Naive thymus-derived CD4-positive, alpha-beta T cell (primary cell): ENCODE measurements at regions not wholly inside any gene's neighbourhood (a gene's known extent, or its start where the extent isn't known, plus 50 kb on each side); places are given as distances from the start of the nearest gene placed in this dataset.

Source experiments
- ATAC-seq: fragments of 150-1000 bp; cut with Tn5 transposase; 2 replicates; pipeline ENCODE4 v1.10.0; 2021; ENCODE audit warnings: mild to moderate bottlenecking, moderate library complexity
- CTCF ChIA-PET: fragments of 350-600 bp; sonication (Branson Sonifier 250); formaldehyde crosslinking; loops from one replicate; lab custom pipeline; 2021; ENCODE audit warnings: antibody characterized with exemption; lab: Charles Lee
- POLR2A ChIA-PET: fragments of 350-600 bp; sonication (Branson Sonifier 250); formaldehyde crosslinking; loops from one replicate; lab custom pipeline; 2021; ENCODE audit warnings: antibody characterized with exemption, inconsistent platforms; lab: Charles Lee
- DNase-seq, 9 donors: peaks; one replicate each; pipeline versions ENCODE4 v3.0.0 to v3.0.0-alpha.2; 2020 to 2022; ENCODE audit warnings: mixed read lengths in 1 of 9
- H3K27ac ChIP-seq: one replicate; pipeline ENCODE4 v1.7.0; 2013; ENCODE audit warnings: mild to moderate bottlenecking, low read depth, low read length, moderate library complexity
- H3K27me3 ChIP-seq, 2 donors: one replicate each; pipeline ENCODE4 v1.7.0; 2013; ENCODE audit warnings: low read length in 2 of 2, mild to moderate bottlenecking in 2 of 2, moderate library complexity in 2 of 2; ENCODE audit not compliant: control insufficient read depth in 2 of 2, insufficient read depth in 2 of 2
- H3K36me3 ChIP-seq, 3 experiments: 1 replicate in 2 of 3; 2 replicates in 1 of 3; pipeline ENCODE4 v1.7.0; 2013; ENCODE audit warnings: low read length in 3 of 3, mild to moderate bottlenecking in 3 of 3, moderate library complexity in 1 of 3; ENCODE audit not compliant: insufficient read depth in 3 of 3, control insufficient read depth in 2 of 3
- H3K4me1 ChIP-seq, 2 donors: one replicate each; pipeline ENCODE4 v1.7.0; 2013; ENCODE audit warnings: low read length in 2 of 2, mild to moderate bottlenecking in 2 of 2, moderate library complexity in 1 of 2; ENCODE audit not compliant: control insufficient read depth in 2 of 2, insufficient read depth in 2 of 2
- H3K4me3 ChIP-seq: 2 replicates; pipeline ENCODE4 v1.7.0; 2013; ENCODE audit warnings: mild to moderate bottlenecking, low read length
- H3K9me3 ChIP-seq, 3 experiments: 1 replicate in 2 of 3; 2 replicates in 1 of 3; pipeline ENCODE4 v1.7.0; 2013; ENCODE audit warnings: low read length in 3 of 3; ENCODE audit not compliant: control insufficient read depth in 2 of 3
- H3K27ac Mint-ChIP-seq, 9 donors: one replicate each; pipeline ENCODE4 v1.8.0; 2020 to 2022; ENCODE audit warnings: mixed read lengths in 9 of 9, mild to moderate bottlenecking in 8 of 9, moderate library complexity in 5 of 9, inconsistent platforms in 2 of 9
- H3K27me3 Mint-ChIP-seq, 5 donors: one replicate each; pipeline ENCODE4 v1.8.0; 2021 to 2022; ENCODE audit warnings: mixed read lengths in 5 of 5, mild to moderate bottlenecking in 1 of 5
- H3K36me3 Mint-ChIP-seq, 5 donors: one replicate each; pipeline ENCODE4 v1.8.0; 2020 to 2022; ENCODE audit warnings: mixed read lengths in 5 of 5, mild to moderate bottlenecking in 3 of 5, inconsistent platforms in 1 of 5
- H3K4me1 Mint-ChIP-seq, 7 donors: one replicate each; pipeline ENCODE4 v1.8.0; 2020 to 2022; ENCODE audit warnings: mixed read lengths in 7 of 7, mild to moderate bottlenecking in 3 of 7, inconsistent platforms in 1 of 7
- H3K4me3 Mint-ChIP-seq, 10 donors: one replicate each; pipeline ENCODE4 v1.8.0; 2020 to 2022; ENCODE audit warnings: mild to moderate bottlenecking in 10 of 10, mixed read lengths in 10 of 10, moderate library complexity in 6 of 10, inconsistent platforms in 2 of 10
- H3K9me3 Mint-ChIP-seq, 11 donors: one replicate each; pipeline ENCODE4 v1.8.0; 2020 to 2022; ENCODE audit warnings: mixed read lengths in 11 of 11, mild to moderate bottlenecking in 4 of 11, inconsistent platforms in 1 of 11, moderate library complexity in 1 of 11
- intact Hi-C, 2 donors: fragments of 100-400 bp; cut with micrococcal nuclease; formaldehyde crosslinking; loops; one replicate each; pipeline ENCODE4 v1.15.1; 2023

GRCh38 chr5:38117784-38118479 lies 140.4 kb upstream of the EGFLAM start:
- no peak overlapping the region for H3K27ac ChIP-seq
- intact Hi-C loops, result no loop called here
- peaks cover 0 to 2% (median 0%) of the 10 kb centered on the region in 7 donors for H3K4me1 Mint-ChIP-seq
- H3K36me3 ChIP-seq, result no peaks in the 10 kb centered on the region
- H3K36me3 Mint-ChIP-seq, result peaks cover 0 to 5% (median 0%) of the 10 kb centered on the region in 5 donors
- H3K9me3 ChIP-seq, result no peaks in the 10 kb centered on the region
- ChIA-PET CTCF (no interaction called here), POLR2A (no interaction called here)
- DNase-seq (no peak), ATAC-seq (no peak)
- no peaks in the 10 kb centered on the region for H3K27me3 ChIP-seq
- H3K4me3 ChIP-seq, result no peak overlapping the region
- no peak overlapping the region for H3K4me3 Mint-ChIP-seq
- no peaks in the 10 kb centered on the region for H3K4me1 ChIP-seq
- H3K27ac Mint-ChIP-seq, result no peak overlapping the region
- H3K9me3 Mint-ChIP-seq, result peaks cover 0 to 24% (median 4%) of the 10 kb centered on the region in 11 donors
- peaks cover 0 to 12% (median 4%) of the 10 kb centered on the region in 5 donors for H3K27me3 Mint-ChIP-seq

GRCh38 chr5:38115318-38115827 lies 143.0 kb upstream of the EGFLAM start:
- no peaks in the 10 kb centered on the region for H3K36me3 Mint-ChIP-seq
- ChIA-PET POLR2A (no interaction called here), CTCF (no interaction called here)
- H3K9me3 ChIP-seq, result no peaks in the 10 kb centered on the region
- peaks cover 0 to 20% (median 4%) of the 10 kb centered on the region in 5 donors for H3K27me3 Mint-ChIP-seq
- no peak overlapping the region for H3K4me3 ChIP-seq
- H3K27ac Mint-ChIP-seq, result no peak overlapping the region
- peaks cover 0 to 12% (median 0%) of the 10 kb centered on the region in 11 donors for H3K9me3 Mint-ChIP-seq
- intact Hi-C loops, result no loop called here
- no peak overlapping the region for H3K4me3 Mint-ChIP-seq
- no peaks in the 10 kb centered on the region for H3K27me3 ChIP-seq
- peaks cover 0 to 2% (median 0%) of the 10 kb centered on the region in 7 donors for H3K4me1 Mint-ChIP-seq
- no peak overlapping the region for H3K27ac ChIP-seq
- ATAC-seq (no peak), DNase-seq (no peak)
- no peaks in the 10 kb centered on the region for H3K36me3 ChIP-seq
- H3K4me1 ChIP-seq, result no peaks in the 10 kb centered on the region

GRCh38 chr5:38113880-38114279 lies 144.5 kb upstream of the EGFLAM start:
- H3K27ac ChIP-seq, result no peak overlapping the region
- H3K9me3 Mint-ChIP-seq, result peaks cover 0 to 11% (median 0%) of the 10 kb centered on the region in 11 donors
- POLR2A ChIA-PET, result no interaction called here
- H3K27me3 Mint-ChIP-seq, result peaks cover 0 to 20% (median 4%) of the 10 kb centered on the region in 5 donors
- no peak overlapping the region for H3K4me3 Mint-ChIP-seq
- DNase-seq (no peak), ATAC-seq (no peak)
- H3K4me1 Mint-ChIP-seq, result peaks cover 0 to 2% (median 0%) of the 10 kb centered on the region in 7 donors
- H3K4me1 ChIP-seq, result no peaks in the 10 kb centered on the region
- intact Hi-C loops, result no loop called here
- H3K36me3 Mint-ChIP-seq, result no peaks in the 10 kb centered on the region
- no peak overlapping the region for H3K4me3 ChIP-seq
- CTCF ChIA-PET, result no interaction called here
- H3K27me3 ChIP-seq, result no peaks in the 10 kb centered on the region
- no peaks in the 10 kb centered on the region for H3K9me3 ChIP-seq
- no peak overlapping the region for H3K27ac Mint-ChIP-seq
- H3K36me3 ChIP-seq, result no peaks in the 10 kb centered on the region

- intact Hi-C loops, result no loop called here
- ATAC-seq, result no peak
- H3K4me1 Mint-ChIP-seq, result peaks cover 0 to 2% (median 0%) of the 10 kb centered on the region in 7 donors
- Histone ChIP-seq H3K9me3 (no peaks in the 10 kb centered on the region), H3K36me3 (no peaks in the 10 kb centered on the region), H3K27ac (no peak overlapping the region), H3K4me1 (no peaks in the 10 kb centered on the region), H3K4me3 (no peak overlapping the region), H3K27me3 (no peaks in the 10 kb centered on the region)
- ChIA-PET CTCF (no interaction called here), POLR2A (no interaction called here)
- DNase-seq, result no peak
- H3K9me3 Mint-ChIP-seq, result peaks cover 0 to 11% (median 0%) of the 10 kb centered on the region in 11 donors
- H3K27me3 Mint-ChIP-seq, result peaks cover 0 to 20% (median 4%) of the 10 kb centered on the region in 5 donors
- H3K4me3 Mint-ChIP-seq, result no peak overlapping the region
- no peaks in the 10 kb centered on the region for H3K36me3 Mint-ChIP-seq
- no peak overlapping the region for H3K27ac Mint-ChIP-seq
Measured at GRCh38 chr5:38113456-38113855, 144.9 kb upstream of the EGFLAM start.

GRCh38 chr5:38112938-38113337 lies 145.4 kb upstream of the EGFLAM start:
- Mint-ChIP-seq H3K4me3 (no peak overlapping the region), H3K36me3 (no peaks in the 10 kb centered on the region), H3K27me3 (peaks cover 0 to 20% (median 8%) of the 10 kb centered on the region in 5 donors), H3K4me1 (peaks cover 0 to 2% (median 0%) of the 10 kb centered on the region in 7 donors), H3K27ac (no peak overlapping the region), H3K9me3 (peaks cover 0 to 11% (median 0%) of the 10 kb centered on the region in 11 donors)
- Histone ChIP-seq H3K4me3 (no peak overlapping the region), H3K27me3 (no peaks in the 10 kb centered on the region), H3K36me3 (no peaks in the 10 kb centered on the region), H3K4me1 (no peaks in the 10 kb centered on the region), H3K9me3 (no peaks in the 10 kb centered on the region), H3K27ac (no peak overlapping the region)
- ATAC-seq (no peak), DNase-seq (no peak)
- CTCF ChIA-PET, result no interaction called here
- POLR2A ChIA-PET, result no interaction called here
- intact Hi-C loops, result no loop called here

GRCh38 chr5:38110130-38110529 lies 148.2 kb upstream of the EGFLAM start:
- ChIA-PET CTCF (no interaction called here), POLR2A (no interaction called here)
- ATAC-seq (no peak), DNase-seq (no peak)
- H3K27me3 ChIP-seq, result no peaks in the 10 kb centered on the region
- no peaks in the 10 kb centered on the region for H3K4me1 ChIP-seq
- intact Hi-C loops, result no loop called here
- Mint-ChIP-seq H3K9me3 (peaks cover 0 to 11% (median 0%) of the 10 kb centered on the region in 11 donors), H3K27me3 (peaks cover 0 to 29% (median 8%) of the 10 kb centered on the region in 5 donors), H3K36me3 (no peaks in the 10 kb centered on the region), H3K4me3 (no peak overlapping the region), H3K27ac (no peak overlapping the region), H3K4me1 (peaks cover 0 to 2% (median 0%) of the 10 kb centered on the region in 7 donors)
- H3K36me3 ChIP-seq, result no peaks in the 10 kb centered on the region
- no peak overlapping the region for H3K4me3 ChIP-seq
- H3K9me3 ChIP-seq, result no peaks in the 10 kb centered on the region
- no peak overlapping the region for H3K27ac ChIP-seq

- Histone ChIP-seq H3K9me3 (no peaks in the 10 kb centered on the region), H3K36me3 (no peaks in the 10 kb centered on the region), H3K27ac (no peak overlapping the region), H3K4me3 (no peak overlapping the region), H3K4me1 (no peaks in the 10 kb centered on the region), H3K27me3 (no peaks in the 10 kb centered on the region)
- DNase-seq, result no peak
- Mint-ChIP-seq H3K27ac (no peak overlapping the region), H3K4me1 (no peaks in the 10 kb centered on the region), H3K27me3 (peaks cover 0 to 17% (median 4%) of the 10 kb centered on the region in 5 donors), H3K4me3 (no peak overlapping the region), H3K36me3 (no peaks in the 10 kb centered on the region), H3K9me3 (peaks cover 0 to 5% (median 0%) of the 10 kb centered on the region in 11 donors)
- POLR2A ChIA-PET, result no interaction called here
- CTCF ChIA-PET, result no interaction called here
- ATAC-seq, result no peak
- intact Hi-C loops, result no loop called here
Measured at GRCh38 chr5:38107096-38107495, 151.3 kb upstream of the EGFLAM start.
